NB4 (cell line): ENCODE measurements at regions not wholly inside any gene's neighbourhood (a gene's known extent, or its start where the extent isn't known, plus 50 kb on each side); places are given as distances from the start of the nearest gene placed in this dataset.

ENCODE experiments used
- DNase-seq: peaks from one replicate; pipeline ENCODE4 v3.0.0; 2010; ENCODE audit warnings: low read depth
- H3K4me3 ChIP-seq: one replicate; pipeline ENCODE4 v1.5.1; 2011; ENCODE audit warnings: mild to moderate bottlenecking, low read depth, low read length, moderate library complexity
- CTCF ChIP-seq: IDR thresholded peaks from one replicate; pipeline ENCODE4 v1.5.1; 2012; ENCODE audit warnings: low read depth, low read length
- MAX ChIP-seq: IDR thresholded peaks from 2 replicates; pipeline ENCODE4 v1.6.1; 2011; ENCODE audit warnings: low read depth, low read length
- MYC ChIP-seq: IDR thresholded peaks from 2 replicates; pipeline ENCODE4 v1.6.1; 2011; ENCODE audit warnings: low read depth, low read length
- POLR2A ChIP-seq: IDR thresholded peaks from 2 replicates; pipeline ENCODE4 v1.6.1; 2011; ENCODE audit warnings: mild to moderate bottlenecking; ENCODE audit not compliant: insufficient read length; ENCODE audit errors: extremely low read depth

- TF ChIP-seq MAX (no peak), MYC (no peak), POLR2A (no peak), CTCF (no peak)
- DNase-seq, result no peak
- no peak overlapping the region for H3K4me3 ChIP-seq
Measured at GRCh38 chr3:44050867-44051266, 190.8 kb upstream of the TOPAZ1 start.

DNA sequence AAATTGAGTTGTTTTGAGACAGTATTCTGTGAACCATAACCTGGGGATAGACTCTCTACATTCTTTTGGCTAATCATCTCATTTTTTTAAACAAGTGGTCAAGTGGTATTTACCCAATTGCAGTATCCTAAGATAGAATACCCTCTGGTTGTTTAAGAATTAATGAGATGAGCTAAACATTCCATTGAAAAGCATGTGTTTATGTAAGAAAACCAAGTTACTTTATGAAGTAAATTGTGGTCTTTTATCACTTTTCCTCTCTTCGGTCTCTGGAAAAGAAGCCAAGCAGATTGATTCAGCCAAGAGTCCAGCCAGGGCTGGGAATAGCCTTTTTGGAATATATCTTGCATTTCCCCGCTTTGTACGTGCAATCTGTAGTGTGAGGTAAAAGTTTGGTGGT, 185.7 kb upstream of the TOPAZ1 start:
- DNase-seq, result no peak

DNA sequence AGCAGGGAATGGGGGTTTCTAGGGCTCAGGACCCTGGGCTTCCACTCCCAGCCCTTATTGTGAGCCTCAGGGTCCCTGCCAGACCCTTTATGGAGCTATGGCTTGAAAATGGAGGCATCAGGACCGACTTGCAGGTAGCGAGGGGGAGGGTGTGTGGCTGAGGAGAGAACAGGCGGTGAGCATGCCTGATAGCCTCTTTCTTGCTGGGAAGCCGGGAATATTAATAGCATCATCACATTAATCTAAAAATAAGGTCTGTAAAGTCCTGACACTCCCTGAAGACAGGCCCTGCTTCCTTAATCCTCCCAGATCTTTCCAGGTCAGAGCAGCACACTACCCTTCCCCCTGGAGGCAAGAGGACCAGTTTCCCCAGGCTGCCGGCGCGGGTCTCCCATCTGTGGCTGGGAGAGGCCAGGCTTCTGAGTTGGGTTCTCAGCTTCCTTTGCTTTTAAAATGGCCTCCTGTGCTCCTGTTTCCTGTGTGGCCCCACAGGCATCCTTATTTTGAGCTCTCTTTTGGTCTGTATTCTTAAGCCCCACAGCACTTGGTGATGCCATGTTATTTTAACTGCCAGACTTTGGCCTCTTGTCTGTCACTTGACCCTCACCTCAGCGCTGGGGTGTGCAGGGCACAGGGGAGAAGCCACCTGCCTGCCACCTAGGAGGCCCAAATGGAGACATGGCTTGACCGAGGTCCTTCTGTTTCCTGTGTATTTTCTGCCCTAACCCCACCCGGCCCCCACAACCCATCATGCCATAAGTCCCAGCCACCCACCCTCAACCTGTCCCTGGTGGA, 185.0 kb upstream of the TOPAZ1 start:
- TF ChIP-seq POLR2A (no peak), MYC (no peak), CTCF (no peak), MAX (no peak)
- H3K4me3 ChIP-seq, result no peak overlapping the region
- DNase-seq, result no peak

More for the DNA sequence above, 185.7 kb upstream of the TOPAZ1 start:
- no peak overlapping the region for H3K4me3 ChIP-seq
- TF ChIP-seq MAX, result no peak
- TF ChIP-seq MYC, result no peak

DNA sequence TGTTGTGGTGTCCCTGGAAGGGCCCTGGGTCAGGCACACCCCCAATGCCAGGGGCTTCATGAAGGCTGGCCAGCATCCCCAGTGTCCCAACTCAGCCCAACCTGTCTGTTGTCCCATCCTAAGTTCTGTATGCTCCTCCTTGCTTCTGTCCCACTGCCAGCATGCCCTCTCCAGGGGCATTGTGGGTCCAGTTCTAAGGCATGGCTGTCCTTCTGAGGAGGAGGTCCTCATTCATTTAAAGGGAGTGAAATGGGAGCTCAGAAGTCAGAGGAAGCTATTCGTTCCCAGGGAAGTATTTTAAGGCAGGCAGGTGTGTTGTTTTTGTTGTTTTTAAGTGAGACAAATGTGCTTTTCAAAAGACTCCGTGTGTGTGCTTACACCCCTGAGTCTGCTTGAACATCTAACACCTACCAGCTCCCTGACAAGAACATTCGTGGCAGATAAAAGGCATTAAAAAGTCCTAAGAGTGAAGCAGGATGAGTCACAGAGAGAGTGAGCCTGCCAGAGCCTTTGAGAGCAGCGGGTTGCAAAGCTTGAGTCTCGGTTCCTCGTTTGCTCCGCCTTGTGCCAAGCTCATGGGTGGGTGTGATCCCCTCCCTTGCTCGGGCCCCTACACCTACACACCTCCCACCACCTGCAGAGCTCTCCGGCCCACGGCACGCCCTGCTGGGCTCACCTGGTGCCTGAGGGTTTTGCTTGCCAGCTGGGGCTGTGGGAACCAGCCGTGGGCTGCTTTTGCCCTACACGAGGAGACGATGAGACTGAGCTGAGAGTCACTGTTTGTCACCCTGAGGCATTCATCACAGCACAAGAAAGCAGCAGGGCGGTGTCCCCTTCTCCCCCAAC, 183.4 kb upstream of the TOPAZ1 start:
- peak; percentile 3 for DNase-seq
- no peak overlapping the region for H3K4me3 ChIP-seq

GRCh38 chr3:44058868-44059203, 182.8 kb upstream of the TOPAZ1 start:
- no peak for DNase-seq
- H3K4me3 ChIP-seq, result no peak overlapping the region
- TF ChIP-seq MYC (no peak), CTCF (no peak), MAX (no peak), POLR2A (no peak)

More for the DNA sequence above, 183.4 kb upstream of the TOPAZ1 start:
- TF ChIP-seq CTCF (no peak), POLR2A (no peak), MAX (no peak), MYC (no peak)

DNA sequence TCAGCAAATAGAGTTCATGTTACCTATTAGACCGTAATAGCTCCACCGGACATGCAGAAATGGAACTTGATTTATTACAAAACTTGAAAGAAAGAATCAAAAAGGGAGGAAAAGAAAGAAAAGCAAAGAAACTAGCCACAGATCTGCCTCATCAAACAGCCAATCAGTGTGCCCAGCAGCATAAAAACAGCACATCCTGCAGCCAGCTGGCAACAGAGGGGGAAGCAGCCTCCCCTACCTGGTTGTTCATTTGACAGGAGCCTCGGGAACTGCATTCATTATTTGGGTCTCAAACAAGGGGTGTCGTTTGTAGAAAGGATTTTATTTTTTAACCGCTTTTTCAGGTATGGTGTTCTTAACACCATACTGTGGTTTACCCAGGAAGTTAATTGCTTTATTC, 181.5 kb upstream of the TOPAZ1 start:
- H3K4me3 ChIP-seq, result no peak overlapping the region
- no peak for DNase-seq
- TF ChIP-seq CTCF (no peak), MAX (no peak), POLR2A (no peak), MYC (no peak)
